ENCODE measurements at regions not wholly inside any gene's neighbourhood (a gene's known extent, or its start where the extent isn't known, plus 50 kb on each side); places are given as distances from the start of the nearest gene placed in this dataset.

DNA sequence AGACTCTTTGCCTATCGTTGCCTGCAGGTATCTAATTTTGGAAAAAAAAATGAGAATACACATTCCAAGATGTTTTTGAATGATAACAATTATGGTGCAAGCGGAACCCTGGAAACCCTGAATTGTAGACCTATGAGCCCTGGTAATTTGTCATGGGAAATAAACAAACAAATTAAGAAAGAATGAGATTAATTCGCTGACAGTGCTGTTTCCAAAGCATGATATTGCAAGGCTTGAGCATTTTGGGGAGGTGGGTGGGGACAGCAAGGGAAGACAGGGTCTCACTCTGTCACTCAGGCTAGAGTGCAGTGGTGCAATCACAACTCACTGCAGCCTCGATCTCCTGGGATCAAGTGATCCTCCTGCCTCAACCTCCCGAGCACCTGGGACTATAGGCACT lies 900.3 kb downstream of the IPMK start:
- H3K36me3 ChIP-seq = no peaks in the 10 kb centered on the region
- intact Hi-C loops (cut with DNase I) = no loop called here
- TF ChIP-seq, protein P1, sequence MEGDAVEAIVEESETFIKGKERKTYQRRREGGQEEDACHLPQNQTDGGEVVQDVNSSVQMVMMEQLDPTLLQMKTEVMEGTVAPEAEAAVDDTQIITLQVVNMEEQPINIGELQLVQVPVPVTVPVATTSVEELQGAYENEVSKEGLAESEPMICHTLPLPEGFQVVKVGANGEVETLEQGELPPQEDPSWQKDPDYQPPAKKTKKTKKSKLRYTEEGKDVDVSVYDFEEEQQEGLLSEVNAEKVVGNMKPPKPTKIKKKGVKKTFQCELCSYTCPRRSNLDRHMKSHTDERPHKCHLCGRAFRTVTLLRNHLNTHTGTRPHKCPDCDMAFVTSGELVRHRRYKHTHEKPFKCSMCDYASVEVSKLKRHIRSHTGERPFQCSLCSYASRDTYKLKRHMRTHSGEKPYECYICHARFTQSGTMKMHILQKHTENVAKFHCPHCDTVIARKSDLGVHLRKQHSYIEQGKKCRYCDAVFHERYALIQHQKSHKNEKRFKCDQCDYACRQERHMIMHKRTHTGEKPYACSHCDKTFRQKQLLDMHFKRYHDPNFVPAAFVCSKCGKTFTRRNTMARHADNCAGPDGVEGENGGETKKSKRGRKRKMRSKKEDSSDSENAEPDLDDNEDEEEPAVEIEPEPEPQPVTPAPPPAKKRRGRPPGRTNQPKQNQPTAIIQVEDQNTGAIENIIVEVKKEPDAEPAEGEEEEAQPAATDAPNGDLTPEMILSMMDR (IDR thresholded peaks at IDR 0.05) = no peak
- no peak overlapping the region for H3K27ac ChIP-seq
- no peaks in the 10 kb centered on the region for H3K27me3 ChIP-seq
- no peaks in the 10 kb centered on the region for H3K9me3 ChIP-seq
- H3K9ac ChIP-seq (ENCODE audit: low read depth in 2 of 2, low read length in 2 of 2) = no peak overlapping the region
- H3K4me3 ChIP-seq = no peak overlapping the region
- H3K4me1 ChIP-seq = no peaks in the 10 kb centered on the region
- no peak for DNase-seq

DNA sequence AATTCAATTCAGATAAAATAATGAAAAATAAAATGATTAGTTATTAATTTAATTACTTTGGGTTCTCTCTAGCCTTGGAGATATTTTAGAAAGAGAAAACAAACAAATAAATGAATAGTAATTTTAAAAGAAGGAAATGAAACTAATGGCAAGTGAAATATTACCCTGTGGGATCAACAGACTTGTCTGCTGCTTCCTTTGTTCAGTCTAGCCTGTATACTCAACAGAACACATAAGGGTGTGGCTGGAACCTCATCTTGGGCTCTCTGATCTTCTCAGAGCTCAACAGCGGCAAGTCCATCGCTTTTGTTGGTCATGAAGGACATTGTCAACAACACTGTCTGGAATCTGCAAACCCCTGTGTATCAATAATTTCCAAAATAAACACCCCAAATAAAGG lies 904.9 kb downstream of the IPMK start:
- Histone ChIP-seq H3K4me1 (no peaks in the 10 kb centered on the region), H3K4me3 (no peak overlapping the region), H3K27me3 (no peaks in the 10 kb centered on the region), H3K9ac (ENCODE audit: low read depth in 2 of 2, low read length in 2 of 2) (no peak overlapping the region), H3K36me3 (no peaks in the 10 kb centered on the region), H3K9me3 (no peaks in the 10 kb centered on the region), H3K27ac (no peak overlapping the region)
- TF ChIP-seq, protein P1 (IDR thresholded peaks at IDR 0.05) = no peak
- intact Hi-C loops (cut with DNase I) = no loop called here
- DNase-seq = no peak

DNA sequence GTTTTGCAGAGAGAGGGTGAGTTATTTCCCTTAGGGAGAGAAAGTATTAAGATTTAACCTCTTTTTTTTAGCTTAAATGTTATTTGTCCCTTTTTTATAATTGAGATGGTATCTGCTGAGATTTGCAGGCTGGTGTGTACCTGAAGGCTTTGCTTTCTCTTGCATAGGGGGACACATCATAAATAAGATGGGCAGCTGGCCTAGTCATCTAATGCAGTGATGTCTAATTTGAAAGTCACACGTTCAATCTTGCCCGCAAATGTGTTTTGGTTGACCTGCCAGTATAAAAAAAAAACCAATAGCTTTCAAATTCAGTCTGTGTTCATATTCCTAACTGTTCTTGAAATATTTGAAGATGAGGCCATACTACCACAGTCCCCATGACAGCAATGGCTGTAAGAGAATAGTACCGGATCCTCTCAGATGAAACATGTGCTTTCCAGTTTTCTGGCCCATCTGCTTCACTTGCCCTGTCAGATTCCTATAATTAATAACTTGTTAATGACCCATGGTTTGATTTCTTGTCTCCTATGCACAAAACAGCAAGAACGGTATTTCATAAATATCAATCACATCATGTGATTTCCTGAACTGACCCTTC lies 914.2 kb downstream of the IPMK start:
- DNase-seq = no peak
- Histone ChIP-seq H3K9me3 (no peaks in the 10 kb centered on the region), H3K4me3 (no peak overlapping the region), H3K27me3 (no peaks in the 10 kb centered on the region), H3K9ac (ENCODE audit: low read depth in 2 of 2, low read length in 2 of 2) (no peak overlapping the region), H3K4me1 (no peaks in the 10 kb centered on the region), H3K27ac (no peak overlapping the region), H3K36me3 (no peaks in the 10 kb centered on the region)
- intact Hi-C loops (cut with DNase I) = no loop called here
- TF ChIP-seq, protein P1 (IDR thresholded peaks at IDR 0.05) = no peak

DNA sequence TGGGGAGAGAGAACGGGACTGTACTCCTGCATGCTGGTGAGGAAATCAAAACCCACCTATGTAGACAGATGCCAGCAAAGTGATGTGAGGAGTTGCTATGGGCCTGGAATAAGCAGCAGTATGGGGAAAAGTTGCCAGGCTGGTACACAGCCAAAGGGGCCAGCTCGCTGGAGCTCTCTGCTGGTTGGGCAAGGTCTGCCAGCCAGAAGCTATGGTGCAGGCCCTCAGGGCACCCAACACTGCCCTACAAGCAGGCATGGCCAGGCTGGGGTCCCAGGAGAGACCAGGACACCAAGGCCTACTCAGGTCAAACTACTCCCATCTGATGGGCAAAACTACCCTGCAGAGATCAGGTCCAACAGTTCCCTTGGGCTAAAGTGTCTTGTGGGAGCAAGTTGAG lies 916.6 kb downstream of the IPMK start:
- no peaks in the 10 kb centered on the region for H3K36me3 ChIP-seq
- H3K4me1 ChIP-seq = no peaks in the 10 kb centered on the region
- no peak overlapping the region for H3K9ac ChIP-seq (ENCODE audit: low read depth in 2 of 2, low read length in 2 of 2)
- intact Hi-C loops (cut with DNase I) = no loop called here
- H3K27ac ChIP-seq = no peak overlapping the region
- TF ChIP-seq, protein P1 (IDR thresholded peaks at IDR 0.05) = no peak
- no peaks in the 10 kb centered on the region for H3K27me3 ChIP-seq
- H3K9me3 ChIP-seq = no peaks in the 10 kb centered on the region
- no peak for DNase-seq
- no peak overlapping the region for H3K4me3 ChIP-seq

DNA sequence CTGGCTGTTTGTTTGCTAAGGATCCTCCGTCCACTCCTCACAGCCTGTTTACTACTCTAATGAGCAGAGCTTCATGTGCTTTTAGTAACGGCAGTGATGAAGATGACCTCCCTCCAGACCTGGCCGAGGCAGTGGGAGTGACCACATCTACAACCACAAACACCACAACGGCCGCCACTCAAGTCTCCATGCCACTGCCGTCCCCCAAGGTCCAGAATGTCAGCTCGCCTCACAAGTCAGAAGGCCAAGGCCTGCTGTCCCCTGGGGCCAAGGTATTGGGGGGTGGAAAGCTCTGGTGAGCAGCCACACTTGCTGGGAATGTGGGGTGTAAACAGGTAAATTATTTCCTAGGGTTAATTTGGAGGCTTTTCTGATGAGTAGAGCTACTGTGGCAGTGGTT lies 926.4 kb downstream of the IPMK start:
- Histone ChIP-seq H3K4me1 (no peaks in the 10 kb centered on the region), H3K36me3 (no peaks in the 10 kb centered on the region), H3K9me3 (no peaks in the 10 kb centered on the region), H3K4me3 (no peak overlapping the region), H3K27ac (no peak overlapping the region), H3K9ac (ENCODE audit: low read depth in 2 of 2, low read length in 2 of 2) (no peak overlapping the region), H3K27me3 (no peaks in the 10 kb centered on the region)
- intact Hi-C loops (cut with DNase I) = loop anchor here (5.0 kb wide), 1 partner anchor 811 kb away; no protein-coding TSS in a partner anchor
- no peak for DNase-seq
- TF ChIP-seq, protein P1 (IDR thresholded peaks at IDR 0.05) = no peak
